Sigmoid colon (tissue), 4 donors: ENCODE measurements at regions not wholly inside any gene's neighbourhood (a gene's known extent, or its start where the extent isn't known, plus 50 kb on each side); places are given as distances from the start of the nearest gene placed in this dataset.

Experiments
- CTCF ChIP-seq, 4 experiments: fragments of 450-650 bp in 3 of 4; fragments of 200-600 bp in 1 of 4; IDR thresholded peaks; one replicate each; pipeline ENCODE4 v1.5.1; 2016 to 2019; ENCODE audit warnings: antibody characterized with exemption in 4 of 4, mild to moderate bottlenecking in 3 of 4, moderate library complexity in 2 of 4
- EP300 ChIP-seq, 4 donors: sonication (generic); formaldehyde crosslinking; IDR thresholded peaks; one replicate each; pipeline ENCODE4 v1.6.1; 2017; ENCODE audit warnings: antibody characterized with exemption in 4 of 4
- POLR2A ChIP-seq, 2 donors: fragments of 450-650 bp; IDR thresholded peaks; one replicate each; pipeline ENCODE4 v1.6.1; 2016; ENCODE audit warnings: antibody characterized with exemption in 2 of 2, mild to moderate bottlenecking in 2 of 2, moderate library complexity in 2 of 2
- POLR2AphosphoS5 ChIP-seq, 4 donors: sonication (generic); formaldehyde crosslinking; IDR thresholded peaks; one replicate each; pipeline ENCODE4 v1.6.1; 2017; ENCODE audit warnings: antibody characterized with exemption in 4 of 4

DNA sequence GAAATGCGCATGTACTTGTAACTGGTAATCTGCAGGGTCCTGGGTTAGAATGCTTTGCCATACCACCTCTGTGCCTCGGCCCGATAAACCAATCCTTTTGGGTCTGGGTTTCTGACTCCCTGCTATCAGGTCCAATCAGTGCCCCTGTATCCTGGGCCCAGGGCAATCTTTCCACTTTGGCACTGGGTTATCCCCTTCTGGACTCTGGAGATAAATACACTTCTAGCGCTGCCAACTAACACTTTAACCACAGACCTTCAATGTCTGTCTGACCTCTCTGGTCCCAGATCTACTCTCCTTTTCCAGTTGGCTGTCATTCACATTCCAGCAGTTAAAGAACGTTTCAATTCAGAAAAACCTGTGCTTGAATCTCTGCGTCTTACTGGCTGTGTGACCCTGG lies 55.3 kb downstream of the DNAAF9 start:
- TF ChIP-seq CTCF (IDR thresholded peaks at IDR 0.05) (no peak), POLR2A (IDR thresholded peaks at IDR 0.05) (no peak), EP300 (IDR thresholded peaks at IDR 0.05) (no peak), POLR2AphosphoS5 (IDR thresholded peaks at IDR 0.05) (no peak)
